CD14-positive monocyte (primary cell): ENCODE measurements at regions not wholly inside any gene's neighbourhood (a gene's known extent, or its start where the extent isn't known, plus 50 kb on each side); places are given as distances from the start of the nearest gene placed in this dataset.

Source experiments
- DNase-seq, 3 donors: peaks; one replicate each; pipeline ENCODE4 v3.0.0-alpha.2; 2011 to 2022
- H2AFZ ChIP-seq: 2 replicates; pipeline ENCODE4 v1.6.0; 2012; ENCODE audit warnings: mild to moderate bottlenecking, low read depth, low read length, inconsistent platforms; ENCODE audit not compliant: insufficient read depth, poor library complexity, severe bottlenecking
- H3K27ac ChIP-seq, 2 donors: 1 replicate in 1 of 2; 2 replicates in 1 of 2; pipeline ENCODE4 v1.5.1; 2012 to 2013; ENCODE audit warnings: low read length in 2 of 2, control low read depth in 1 of 2, inconsistent platforms in 1 of 2, low read depth in 1 of 2, mild to moderate bottlenecking in 1 of 2
- H3K27me3 ChIP-seq, 2 donors: one replicate each; pipeline versions ENCODE4 v1.6.0 to v1.6.1; 2011 to 2013; ENCODE audit warnings: low read length in 2 of 2; ENCODE audit not compliant: control insufficient read depth in 2 of 2, insufficient read depth in 2 of 2
- H3K36me3 ChIP-seq, 2 donors: replicated peaks in 1 of 2; 1 replicate in 1 of 2; 2 replicates in 1 of 2; pipeline versions ENCODE4 v1.5.1 to v1.6.1; 2012 to 2013; ENCODE audit warnings: low read length in 2 of 2, control low read depth in 1 of 2, inconsistent platforms in 1 of 2, mild to moderate bottlenecking in 1 of 2; ENCODE audit not compliant: insufficient read depth in 2 of 2, control insufficient read depth in 1 of 2
- H3K4me1 ChIP-seq, 2 donors: 1 replicate in 1 of 2; 2 replicates in 1 of 2; pipeline versions ENCODE4 v1.5.1 to v1.6.1; 2012 to 2013; ENCODE audit warnings: low read length in 2 of 2, control low read depth in 1 of 2, inconsistent platforms in 1 of 2, mild to moderate bottlenecking in 1 of 2, moderate library complexity in 1 of 2; ENCODE audit not compliant: insufficient read depth in 2 of 2, control insufficient read depth in 1 of 2
- H3K4me2 ChIP-seq: replicated peaks from 2 replicates; pipeline ENCODE3; 2012; ENCODE audit warnings: low read length, moderate library complexity, mild to moderate bottlenecking; ENCODE audit not compliant: poor library complexity, severe bottlenecking; ENCODE audit errors: extremely low read depth
- H3K4me3 ChIP-seq, 3 experiments: fragments of 200-600 bp in 1 of 3; sonication (generic) in 1 of 3; replicated peaks in 1 of 3; 1 replicate in 2 of 3; 2 replicates in 1 of 3; pipeline ENCODE4 v1.5.1; 2011 to 2013; ENCODE audit warnings: low read length in 3 of 3, mild to moderate bottlenecking in 3 of 3, control low read depth in 2 of 3, low read depth in 2 of 3, inconsistent platforms in 1 of 3, moderate library complexity in 1 of 3
- H3K79me2 ChIP-seq: 2 replicates; pipeline ENCODE4 v1.6.0; 2012; ENCODE audit warnings: mild to moderate bottlenecking, control low read depth, inconsistent platforms, low read length, moderate library complexity; ENCODE audit not compliant: insufficient read depth
- H3K9ac ChIP-seq: 2 replicates; pipeline ENCODE4 v1.6.0; 2017; ENCODE audit warnings: low read length, mild to moderate bottlenecking; ENCODE audit not compliant: insufficient read depth, poor library complexity, severe bottlenecking
- H3K9me3 ChIP-seq, 2 donors: replicated peaks in 1 of 2; 1 replicate in 1 of 2; 2 replicates in 1 of 2; pipeline versions ENCODE4 v1.5.1 to v1.6.1; 2012 to 2013; ENCODE audit warnings: low read length in 2 of 2, control low read depth in 1 of 2; ENCODE audit not compliant: control insufficient read depth in 1 of 2, insufficient read depth in 1 of 2
- H4K20me1 ChIP-seq: 2 replicates; pipeline ENCODE4 v1.6.0; 2012; ENCODE audit warnings: mild to moderate bottlenecking, low read length, control low read depth, moderate library complexity; ENCODE audit not compliant: insufficient read depth
- H3K27ac Mint-ChIP-seq, 7 donors: one replicate each; pipeline ENCODE4 v1.8.0; 2020; ENCODE audit warnings: mild to moderate bottlenecking in 7 of 7, mixed read lengths in 7 of 7, moderate library complexity in 6 of 7, inconsistent platforms in 2 of 7
- H3K27me3 Mint-ChIP-seq, 3 donors: one replicate each; pipeline ENCODE4 v1.8.0; 2021 to 2022; ENCODE audit warnings: low read depth in 3 of 3, mild to moderate bottlenecking in 3 of 3, mixed read lengths in 3 of 3, moderate library complexity in 3 of 3, inconsistent platforms in 1 of 3
- H3K36me3 Mint-ChIP-seq, 2 donors: one replicate each; pipeline ENCODE4 v1.8.0; 2020; ENCODE audit warnings: mixed read lengths in 2 of 2, inconsistent platforms in 1 of 2, mild to moderate bottlenecking in 1 of 2
- H3K4me1 Mint-ChIP-seq: one replicate; pipeline ENCODE4 v1.8.0; 2020; ENCODE audit warnings: mild to moderate bottlenecking, mixed read lengths
- H3K4me3 Mint-ChIP-seq, 2 donors: one replicate each; pipeline ENCODE4 v1.8.0; 2020; ENCODE audit warnings: mild to moderate bottlenecking in 2 of 2, mixed read lengths in 2 of 2, moderate library complexity in 1 of 2
- H3K9me3 Mint-ChIP-seq, 7 donors: one replicate each; pipeline ENCODE4 v1.8.0; 2020 to 2022; ENCODE audit warnings: mixed read lengths in 7 of 7, mild to moderate bottlenecking in 6 of 7, moderate library complexity in 6 of 7, inconsistent platforms in 2 of 7
- WGBS: methylation state at CpG from one replicate; pipeline ENCODE4 v1.1.5; 2013; ENCODE audit warnings: missing lambda C conversion rate; ENCODE audit not compliant: insufficient coverage; 5-methylcytosine and 5-hydroxymethylcytosine counted together
- intact Hi-C, 2 donors: fragments of 100-400 bp; cut with micrococcal nuclease; formaldehyde crosslinking; loops; one replicate each; pipeline versions ENCODE4 v1.15.0 to v1.15.1; 2023
- TF ChIP-seq, protein P1 (sequence below): fragments of 200-600 bp; IDR thresholded peaks from one replicate; pipeline ENCODE4 v1.8.0; 2022; ENCODE audit warnings: antibody characterized with exemption, mild to moderate bottlenecking

DNA sequence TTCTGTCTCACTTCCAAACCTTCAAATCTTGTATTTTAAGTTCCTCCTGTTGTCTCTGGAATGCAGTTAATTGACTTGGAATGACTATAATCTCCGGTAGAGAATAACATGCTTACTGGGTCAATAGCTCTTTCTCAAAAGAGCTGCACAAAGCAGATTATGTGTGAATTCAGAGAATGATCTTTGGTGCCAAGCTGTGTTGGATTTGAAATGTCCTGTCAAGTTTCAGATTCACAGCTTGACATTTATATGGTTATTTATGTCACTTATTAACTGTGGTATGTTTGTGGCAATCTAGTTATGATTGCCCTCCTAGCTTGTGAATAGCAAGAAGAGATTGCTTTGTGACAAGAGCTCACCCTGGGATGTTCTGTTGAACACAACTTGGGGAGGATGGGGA, 128.3 kb upstream of the KCNE2 start:
- H3K4me3 ChIP-seq: no peak overlapping the region
- no peaks in the 10 kb centered on the region for H3K27me3 ChIP-seq
- no peak overlapping the region for H2AFZ ChIP-seq
- H3K79me2 ChIP-seq: no peaks in the 10 kb centered on the region
- no peaks in the 10 kb centered on the region for H3K4me1 ChIP-seq
- H3K36me3 Mint-ChIP-seq: no peaks in the 10 kb centered on the region
- WGBS: no CpG with 5 or more reads among the region's 1 CpG
- no peak overlapping the region for H3K4me2 ChIP-seq
- H3K9ac ChIP-seq: no peak overlapping the region
- intact Hi-C loops: no loop called here
- H3K27me3 Mint-ChIP-seq: peaks cover 3 to 7% (median 5%) of the 10 kb centered on the region in 3 donors
- H3K36me3 ChIP-seq: no peaks in the 10 kb centered on the region
- no peak overlapping the region for H3K4me3 Mint-ChIP-seq
- TF ChIP-seq, protein P1, sequence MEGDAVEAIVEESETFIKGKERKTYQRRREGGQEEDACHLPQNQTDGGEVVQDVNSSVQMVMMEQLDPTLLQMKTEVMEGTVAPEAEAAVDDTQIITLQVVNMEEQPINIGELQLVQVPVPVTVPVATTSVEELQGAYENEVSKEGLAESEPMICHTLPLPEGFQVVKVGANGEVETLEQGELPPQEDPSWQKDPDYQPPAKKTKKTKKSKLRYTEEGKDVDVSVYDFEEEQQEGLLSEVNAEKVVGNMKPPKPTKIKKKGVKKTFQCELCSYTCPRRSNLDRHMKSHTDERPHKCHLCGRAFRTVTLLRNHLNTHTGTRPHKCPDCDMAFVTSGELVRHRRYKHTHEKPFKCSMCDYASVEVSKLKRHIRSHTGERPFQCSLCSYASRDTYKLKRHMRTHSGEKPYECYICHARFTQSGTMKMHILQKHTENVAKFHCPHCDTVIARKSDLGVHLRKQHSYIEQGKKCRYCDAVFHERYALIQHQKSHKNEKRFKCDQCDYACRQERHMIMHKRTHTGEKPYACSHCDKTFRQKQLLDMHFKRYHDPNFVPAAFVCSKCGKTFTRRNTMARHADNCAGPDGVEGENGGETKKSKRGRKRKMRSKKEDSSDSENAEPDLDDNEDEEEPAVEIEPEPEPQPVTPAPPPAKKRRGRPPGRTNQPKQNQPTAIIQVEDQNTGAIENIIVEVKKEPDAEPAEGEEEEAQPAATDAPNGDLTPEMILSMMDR: no peak
- H3K27ac ChIP-seq: no peak overlapping the region
- peaks cover 5% of the 10 kb centered on the region for H3K4me1 Mint-ChIP-seq
- no peaks in the 10 kb centered on the region for H4K20me1 ChIP-seq
- H3K9me3 ChIP-seq: no peaks in the 10 kb centered on the region
- H3K27ac Mint-ChIP-seq: no peak overlapping the region
- no peak for DNase-seq
- H3K9me3 Mint-ChIP-seq: peaks cover 0 to 11% (median 7%) of the 10 kb centered on the region in 7 donors

DNA sequence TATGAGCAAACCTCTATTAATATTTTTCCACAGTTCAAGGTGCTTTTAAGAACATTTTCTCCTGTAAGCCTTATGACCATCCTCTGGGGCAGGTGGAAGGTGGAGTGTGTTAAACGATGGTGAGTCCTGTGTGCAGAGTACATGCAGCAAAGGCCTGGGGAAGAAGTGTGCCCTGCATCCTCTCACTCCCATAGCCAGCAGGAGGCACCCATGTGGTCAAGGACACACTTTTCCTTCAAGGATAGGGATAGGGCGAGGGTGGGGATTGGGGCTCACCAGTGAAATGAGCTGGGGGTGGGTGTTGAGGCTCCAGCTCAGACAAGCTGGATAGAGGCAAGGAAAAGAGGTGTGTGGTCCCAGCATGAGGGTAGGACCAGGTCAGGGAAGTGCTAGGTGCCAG, 120.8 kb upstream of the KCNE2 start:
- peak overlapping the region in 1 of 7 donors; percentile 14 for H3K27ac Mint-ChIP-seq
- peaks cover 3 to 7% (median 4%) of the 10 kb centered on the region in 3 donors for H3K27me3 Mint-ChIP-seq
- Histone ChIP-seq H2AFZ (no peak overlapping the region), H3K27me3 (no peaks in the 10 kb centered on the region), H3K9me3 (peaks cover 6 to 8% of the 10 kb centered on the region in 2 donors), H3K4me3 (no peak overlapping the region), H3K79me2 (no peaks in the 10 kb centered on the region), H3K4me2 (no peak overlapping the region), H4K20me1 (no peaks in the 10 kb centered on the region), H3K4me1 (no peaks in the 10 kb centered on the region), H3K9ac (no peak overlapping the region), H3K27ac (no peak overlapping the region), H3K36me3 (no peaks in the 10 kb centered on the region)
- H3K4me1 Mint-ChIP-seq: peaks cover 5% of the 10 kb centered on the region
- H3K9me3 Mint-ChIP-seq: peaks cover 5 to 14% (median 8%) of the 10 kb centered on the region in 7 donors
- intact Hi-C loops: loop anchor here (5.0 kb wide), 1 partner anchor 321 kb away; no protein-coding TSS in a partner anchor
- TF ChIP-seq, protein P1: no peak
- WGBS: 100% methylated on average over 1 of the region's 2 CpGs
- no peaks in the 10 kb centered on the region for H3K36me3 Mint-ChIP-seq
- DNase-seq: no peak
- H3K4me3 Mint-ChIP-seq: no peak overlapping the region
